ENCODE measurements at regions not wholly inside any gene's neighbourhood (a gene's known extent, or its start where the extent isn't known, plus 50 kb on each side); places are given as distances from the start of the nearest gene placed in this dataset.
A peak's percentile ranks its signal among the peaks of the same experiment; 100 is the strongest.

DNA sequence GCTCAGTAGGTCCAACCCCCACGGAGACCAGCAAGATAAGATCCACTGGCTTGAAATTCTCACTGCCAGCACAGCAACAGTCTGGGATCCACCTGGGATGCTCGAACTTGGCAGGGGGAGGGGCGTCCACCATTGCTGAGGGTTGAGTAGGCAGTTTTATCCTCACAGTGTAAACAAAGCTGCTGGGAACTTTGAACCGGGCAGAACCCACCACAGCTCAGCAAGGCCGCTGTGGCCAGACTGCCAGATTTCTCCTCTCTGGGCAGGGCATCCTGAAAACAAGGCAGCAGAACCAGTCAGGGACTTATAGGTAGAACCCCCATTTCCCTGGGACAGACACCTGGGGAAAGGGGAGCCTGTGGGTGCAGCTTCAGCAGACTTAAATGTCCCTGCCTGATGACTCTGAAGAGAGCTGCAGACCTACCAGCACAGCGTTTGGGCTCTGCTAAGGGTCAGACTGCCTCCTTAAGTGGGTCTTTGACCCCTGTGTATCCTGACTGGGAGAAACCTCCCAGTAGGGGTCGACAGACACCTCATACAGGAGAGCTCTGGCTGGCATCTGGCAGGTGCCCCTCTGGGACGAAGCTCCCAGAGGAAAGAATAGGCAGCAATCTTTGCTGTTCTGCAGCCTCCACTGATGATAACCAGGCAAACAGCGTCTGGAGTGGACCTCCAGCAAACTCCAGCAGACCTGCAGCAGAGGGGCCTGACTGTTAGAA, 782.4 kb upstream of the EYS start:
- TF ChIP-seq CTCF (IDR thresholded peaks at IDR 0.05; ENCODE audit: insufficient read depth, low read depth, low read length): no peak
- DNase-seq (ENCODE audit: low read depth): no peak
- CTCF ChIA-PET: no interaction called here
- H3K36me3 ChIP-seq (ENCODE audit: control insufficient read depth, insufficient read depth, low read length): no peaks in the 10 kb centered on the region
- no peaks in the 10 kb centered on the region for H3K27me3 ChIP-seq (ENCODE audit: control insufficient read depth, insufficient read depth, low read length)
- POLR2A ChIA-PET: no interaction called here
- no peak overlapping the region for H3K4me3 ChIP-seq (ENCODE audit: low read depth, low read length)

- no peak for TF ChIP-seq CTCF (IDR thresholded peaks at IDR 0.05; ENCODE audit: insufficient read depth, low read depth, low read length)
- DNase-seq (ENCODE audit: low read depth): no peak
- H3K36me3 ChIP-seq (ENCODE audit: control insufficient read depth, insufficient read depth, low read length): no peaks in the 10 kb centered on the region
- H3K4me3 ChIP-seq (ENCODE audit: low read depth, low read length): no peak overlapping the region
- no peaks in the 10 kb centered on the region for H3K27me3 ChIP-seq (ENCODE audit: control insufficient read depth, insufficient read depth, low read length)
- ChIA-PET POLR2A (no interaction called here), CTCF (no interaction called here)
Observed at GRCh38 chr6:66481216-66481615, 774.2 kb upstream of the EYS start.

DNA sequence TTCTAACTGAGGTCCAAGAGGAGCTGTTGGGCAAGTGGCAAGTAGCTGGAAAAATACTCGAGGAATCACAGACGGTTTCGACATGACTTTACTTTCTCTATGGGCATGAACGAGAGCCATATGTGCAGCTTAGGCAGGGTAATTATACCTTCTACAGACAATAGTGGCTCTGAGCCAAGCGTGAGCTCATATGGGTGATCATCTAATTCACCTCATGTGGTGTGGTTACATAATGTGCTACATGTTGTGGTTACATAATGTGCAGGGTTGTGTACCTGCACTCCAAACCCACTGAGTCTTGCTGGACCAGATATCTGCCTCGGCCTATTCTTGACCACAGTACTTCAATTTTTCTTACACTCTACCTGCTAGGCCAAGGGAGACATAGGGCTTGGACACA, 771.7 kb upstream of the EYS start:
- ChIA-PET POLR2A (no interaction called here), CTCF (no interaction called here)
- H3K27me3 ChIP-seq (ENCODE audit: control insufficient read depth, insufficient read depth, low read length): no peaks in the 10 kb centered on the region
- no peak for DNase-seq (ENCODE audit: low read depth)
- TF ChIP-seq CTCF (IDR thresholded peaks at IDR 0.05; ENCODE audit: insufficient read depth, low read depth, low read length): no peak
- H3K36me3 ChIP-seq (ENCODE audit: control insufficient read depth, insufficient read depth, low read length): no peaks in the 10 kb centered on the region
- H3K4me3 ChIP-seq (ENCODE audit: low read depth, low read length): no peak overlapping the region

DNA sequence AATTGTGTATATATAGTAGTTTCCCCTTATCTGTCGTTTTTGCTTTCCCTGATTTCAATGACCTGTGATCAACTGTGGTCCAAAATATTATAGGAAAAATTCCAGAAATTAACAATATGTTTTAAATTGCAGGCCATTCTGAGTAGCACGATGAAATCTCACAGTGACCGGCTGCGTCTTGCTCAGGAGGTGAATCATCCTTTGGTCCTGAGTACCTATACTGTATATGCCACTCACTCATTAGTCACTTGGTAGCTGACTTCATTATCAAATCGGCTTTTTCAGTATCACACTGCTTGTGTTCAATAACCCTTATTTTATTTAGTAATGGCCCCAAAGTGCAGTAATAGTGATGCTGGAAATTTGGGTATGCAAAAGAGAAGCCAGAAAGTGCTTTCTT, 728.3 kb upstream of the EYS start:
- POLR2A ChIA-PET: no interaction called here
- CTCF ChIA-PET: no interaction called here
- no peak overlapping the region for H3K4me3 ChIP-seq (ENCODE audit: low read depth, low read length)
- H3K27me3 ChIP-seq (ENCODE audit: control insufficient read depth, insufficient read depth, low read length): no peaks in the 10 kb centered on the region
- DNase-seq (ENCODE audit: low read depth): no peak
- no peaks in the 10 kb centered on the region for H3K36me3 ChIP-seq (ENCODE audit: control insufficient read depth, insufficient read depth, low read length)
- TF ChIP-seq CTCF (IDR thresholded peaks at IDR 0.05; ENCODE audit: insufficient read depth, low read depth, low read length): no peak

GRCh38 chr6:66429210-66429609, 722.2 kb upstream of the EYS start:
- CTCF ChIA-PET: no interaction called here
- no peaks in the 10 kb centered on the region for H3K27me3 ChIP-seq (ENCODE audit: control insufficient read depth, insufficient read depth, low read length)

More at GRCh38 chr6:66429210-66429609, 722.2 kb upstream of the EYS start:
- Histone ChIP-seq H3K4me3 (ENCODE audit: low read depth, low read length) (no peak overlapping the region), H3K36me3 (ENCODE audit: control insufficient read depth, insufficient read depth, low read length) (no peaks in the 10 kb centered on the region)
- peak; percentile 0 for DNase-seq (ENCODE audit: low read depth)
- TF ChIP-seq CTCF (IDR thresholded peaks at IDR 0.05; ENCODE audit: insufficient read depth, low read depth, low read length): no peak
- POLR2A ChIA-PET: no interaction called here
